G401 (cell line): ENCODE measurements at regions not wholly inside any gene's neighbourhood (a gene's known extent, or its start where the extent isn't known, plus 50 kb on each side); places are given as distances from the start of the nearest gene placed in this dataset.

ENCODE experiments used
- DNase-seq: peaks from one replicate; pipeline ENCODE4 v3.0.0-alpha.2; 2015; ENCODE audit warnings: low spot score
- in situ Hi-C: cut with HindIII; loops from 2 replicates; pipeline ENCODE4 v1.10.0; 2016; ENCODE audit warnings: low sequenced_read_pairs, mixed read lengths

GRCh38 chr12:19066475-19067001, 63.0 kb upstream of the PLEKHA5 start:
- in situ Hi-C loops = no loop called here
- no peak for DNase-seq

GRCh38 chr12:19068137-19068536, 61.4 kb upstream of the PLEKHA5 start:
- in situ Hi-C loops = no loop called here
- no peak for DNase-seq

- DNase-seq = no peak
- in situ Hi-C loops = no loop called here
These were observed 59.2 kb upstream of the PLEKHA5 start for GRCh38 chr12:19070341-19070740.

GRCh38 chr12:19074700-19075099, 54.8 kb upstream of the PLEKHA5 start:
- DNase-seq = no peak
- in situ Hi-C loops = no loop called here

GRCh38 chr12:19075711-19076340, 53.7 kb upstream of the PLEKHA5 start:
- DNase-seq = no peak
- in situ Hi-C loops = no loop called here
